ENCODE measurements at regions not wholly inside any gene's neighbourhood (a gene's known extent, or its start where the extent isn't known, plus 50 kb on each side); places are given as distances from the start of the nearest gene placed in this dataset.

DNA sequence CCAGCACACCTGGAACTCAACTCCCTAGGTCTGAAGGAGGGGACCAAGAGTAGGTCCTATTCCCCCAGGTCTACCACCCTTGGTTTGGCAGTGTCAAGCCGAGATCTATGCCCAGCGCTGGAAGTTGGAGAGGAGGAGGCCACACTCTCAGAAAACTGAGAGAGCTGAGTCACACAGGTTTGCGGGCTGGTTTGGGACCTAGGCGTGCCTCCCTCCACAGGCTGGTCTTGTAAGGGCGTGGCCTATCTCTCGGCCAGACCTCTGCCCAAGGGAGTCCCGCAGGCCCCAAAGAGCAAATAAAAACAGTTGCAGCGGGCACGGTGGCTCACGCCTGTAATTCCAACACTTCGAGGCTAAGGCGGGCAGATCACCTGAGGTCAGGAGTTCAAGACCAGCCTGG is 52.9 kb upstream of the INTU start:
- no peak for TF ChIP-seq POLR2AphosphoS5 (IDR thresholded peaks at IDR 0.05; ENCODE audit: low read depth)
- TF ChIP-seq, protein P1, sequence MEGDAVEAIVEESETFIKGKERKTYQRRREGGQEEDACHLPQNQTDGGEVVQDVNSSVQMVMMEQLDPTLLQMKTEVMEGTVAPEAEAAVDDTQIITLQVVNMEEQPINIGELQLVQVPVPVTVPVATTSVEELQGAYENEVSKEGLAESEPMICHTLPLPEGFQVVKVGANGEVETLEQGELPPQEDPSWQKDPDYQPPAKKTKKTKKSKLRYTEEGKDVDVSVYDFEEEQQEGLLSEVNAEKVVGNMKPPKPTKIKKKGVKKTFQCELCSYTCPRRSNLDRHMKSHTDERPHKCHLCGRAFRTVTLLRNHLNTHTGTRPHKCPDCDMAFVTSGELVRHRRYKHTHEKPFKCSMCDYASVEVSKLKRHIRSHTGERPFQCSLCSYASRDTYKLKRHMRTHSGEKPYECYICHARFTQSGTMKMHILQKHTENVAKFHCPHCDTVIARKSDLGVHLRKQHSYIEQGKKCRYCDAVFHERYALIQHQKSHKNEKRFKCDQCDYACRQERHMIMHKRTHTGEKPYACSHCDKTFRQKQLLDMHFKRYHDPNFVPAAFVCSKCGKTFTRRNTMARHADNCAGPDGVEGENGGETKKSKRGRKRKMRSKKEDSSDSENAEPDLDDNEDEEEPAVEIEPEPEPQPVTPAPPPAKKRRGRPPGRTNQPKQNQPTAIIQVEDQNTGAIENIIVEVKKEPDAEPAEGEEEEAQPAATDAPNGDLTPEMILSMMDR (IDR thresholded peaks at IDR 0.05; ENCODE audit: insufficient read depth, low read length) = no peak
- TF ChIP-seq, protein P2, sequence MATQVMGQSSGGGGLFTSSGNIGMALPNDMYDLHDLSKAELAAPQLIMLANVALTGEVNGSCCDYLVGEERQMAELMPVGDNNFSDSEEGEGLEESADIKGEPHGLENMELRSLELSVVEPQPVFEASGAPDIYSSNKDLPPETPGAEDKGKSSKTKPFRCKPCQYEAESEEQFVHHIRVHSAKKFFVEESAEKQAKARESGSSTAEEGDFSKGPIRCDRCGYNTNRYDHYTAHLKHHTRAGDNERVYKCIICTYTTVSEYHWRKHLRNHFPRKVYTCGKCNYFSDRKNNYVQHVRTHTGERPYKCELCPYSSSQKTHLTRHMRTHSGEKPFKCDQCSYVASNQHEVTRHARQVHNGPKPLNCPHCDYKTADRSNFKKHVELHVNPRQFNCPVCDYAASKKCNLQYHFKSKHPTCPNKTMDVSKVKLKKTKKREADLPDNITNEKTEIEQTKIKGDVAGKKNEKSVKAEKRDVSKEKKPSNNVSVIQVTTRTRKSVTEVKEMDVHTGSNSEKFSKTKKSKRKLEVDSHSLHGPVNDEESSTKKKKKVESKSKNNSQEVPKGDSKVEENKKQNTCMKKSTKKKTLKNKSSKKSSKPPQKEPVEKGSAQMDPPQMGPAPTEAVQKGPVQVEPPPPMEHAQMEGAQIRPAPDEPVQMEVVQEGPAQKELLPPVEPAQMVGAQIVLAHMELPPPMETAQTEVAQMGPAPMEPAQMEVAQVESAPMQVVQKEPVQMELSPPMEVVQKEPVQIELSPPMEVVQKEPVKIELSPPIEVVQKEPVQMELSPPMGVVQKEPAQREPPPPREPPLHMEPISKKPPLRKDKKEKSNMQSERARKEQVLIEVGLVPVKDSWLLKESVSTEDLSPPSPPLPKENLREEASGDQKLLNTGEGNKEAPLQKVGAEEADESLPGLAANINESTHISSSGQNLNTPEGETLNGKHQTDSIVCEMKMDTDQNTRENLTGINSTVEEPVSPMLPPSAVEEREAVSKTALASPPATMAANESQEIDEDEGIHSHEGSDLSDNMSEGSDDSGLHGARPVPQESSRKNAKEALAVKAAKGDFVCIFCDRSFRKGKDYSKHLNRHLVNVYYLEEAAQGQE (IDR thresholded peaks at IDR 0.05; ENCODE audit: insufficient replicate concordance, low read depth) = no peak
- no peak for TF ChIP-seq GABPA (IDR thresholded peaks at IDR 0.05; ENCODE audit: low read depth)

Measured in HL-60 (cell line).